Small intestine (tissue), 7 donors: ENCODE measurements at regions not wholly inside any gene's neighbourhood (a gene's known extent, or its start where the extent isn't known, plus 50 kb on each side); places are given as distances from the start of the nearest gene placed in this dataset.

Source experiments
- DNase-seq, 2 donors: peaks; one replicate each; pipeline versions ENCODE4 v3.0.0 to v3.0.0-alpha.2; 2013
- FAIRE-seq: peaks from 2 replicates; lab custom pipeline; 2012; peaks lifted over from hg19 to GRCh38; lab: Jason Lieb, UNC
- H3K27ac ChIP-seq, 3 donors: one replicate each; pipeline ENCODE4 v1.5.1; 2013; ENCODE audit warnings: low read length in 2 of 3, mild to moderate bottlenecking in 2 of 3, control low read depth in 1 of 3, inconsistent platforms in 1 of 3, low read depth in 1 of 3, moderate library complexity in 1 of 3
- H3K27me3 ChIP-seq, 3 donors: one replicate each; pipeline ENCODE4 v1.6.1; 2013; ENCODE audit warnings: low read length in 3 of 3, inconsistent platforms in 1 of 3; ENCODE audit not compliant: control insufficient read depth in 3 of 3, insufficient read depth in 3 of 3
- H3K36me3 ChIP-seq, 3 donors: one replicate each; pipeline ENCODE4 v1.6.1; 2013; ENCODE audit warnings: low read length in 3 of 3, inconsistent platforms in 1 of 3, low read depth in 1 of 3, mild to moderate bottlenecking in 1 of 3, moderate library complexity in 1 of 3; ENCODE audit not compliant: control insufficient read depth in 3 of 3, insufficient read depth in 2 of 3
- H3K4me1 ChIP-seq, 3 donors: one replicate each; pipeline ENCODE4 v1.6.1; 2013; ENCODE audit warnings: low read length in 2 of 3, inconsistent platforms in 1 of 3, low read depth in 1 of 3, mild to moderate bottlenecking in 1 of 3, moderate library complexity in 1 of 3; ENCODE audit not compliant: control insufficient read depth in 3 of 3, insufficient read depth in 2 of 3
- H3K4me3 ChIP-seq, 3 donors: one replicate each; pipeline ENCODE4 v1.5.1; 2013; ENCODE audit warnings: low read length in 3 of 3, control low read depth in 1 of 3, inconsistent platforms in 1 of 3, low read depth in 1 of 3, mild to moderate bottlenecking in 1 of 3, moderate library complexity in 1 of 3
- H3K9me3 ChIP-seq, 2 donors: one replicate each; pipeline ENCODE4 v1.6.1; 2013; ENCODE audit warnings: low read depth in 1 of 2, low read length in 1 of 2; ENCODE audit not compliant: control insufficient read depth in 2 of 2, insufficient read depth in 1 of 2
- WGBS, 3 donors: extraction: QIAGEN DNeasy Blood & Tissue Kit; methylation state at CpG; one replicate each; pipeline ENCODE4 v1.1.7; 2013; 5-methylcytosine and 5-hydroxymethylcytosine counted together
- donor health status: healthy with polysubstance abuse.
- donor health status: control.
- donor health status: control.
- donor health status: Bipolar disorder and iron deficiency.
- donor health status: healthy.

- Histone ChIP-seq H3K27ac (no peak overlapping the region), H3K36me3 (no peaks in the 10 kb centered on the region), H3K4me1 (no peaks in the 10 kb centered on the region), H3K27me3 (no peaks in the 10 kb centered on the region), H3K9me3 (no peaks in the 10 kb centered on the region), H3K4me3 (no peak overlapping the region)
- WGBS, 3 donors: 41 to 57% (median 51%) methylated on average over 3 of the region's 3 CpGs
- DNase-seq: no peak
- FAIRE-seq: no peak
These were observed 74.4 kb upstream of the TMEM132E start for GRCh38 chr17:34504814-34505484.

GRCh38 chr17:34503528-34504195, 75.7 kb upstream of the TMEM132E start:
- Histone ChIP-seq H3K4me1 (no peaks in the 10 kb centered on the region), H3K27me3 (no peaks in the 10 kb centered on the region), H3K4me3 (no peak overlapping the region), H3K9me3 (no peaks in the 10 kb centered on the region), H3K36me3 (no peaks in the 10 kb centered on the region), H3K27ac (no peak overlapping the region)
- FAIRE-seq (no peak), DNase-seq (peak in 1 of 2 donors; percentile 18)
- WGBS, 3 donors: 52 to 56% (median 55%) methylated on average over 9 to 10 of the region's 10 CpGs

GRCh38 chr17:34502426-34502825, 77.0 kb upstream of the TMEM132E start:
- no peak for DNase-seq
- no peaks in the 10 kb centered on the region for H3K27me3 ChIP-seq
- no peaks in the 10 kb centered on the region for H3K9me3 ChIP-seq
- 50 to 64% (median 58%) methylated on average over 4 of the region's 4 CpGs for WGBS, 3 donors
- H3K4me3 ChIP-seq: no peak overlapping the region
- H3K27ac ChIP-seq: no peak overlapping the region
- no peaks in the 10 kb centered on the region for H3K36me3 ChIP-seq
- H3K4me1 ChIP-seq: no peaks in the 10 kb centered on the region
- FAIRE-seq: no peak

GRCh38 chr17:34499576-34499975, 79.8 kb upstream of the TMEM132E start:
- Histone ChIP-seq H3K36me3 (no peaks in the 10 kb centered on the region), H3K9me3 (no peaks in the 10 kb centered on the region), H3K4me1 (no peaks in the 10 kb centered on the region), H3K27me3 (no peaks in the 10 kb centered on the region), H3K27ac (no peak overlapping the region), H3K4me3 (no peak overlapping the region)
- DNase-seq (peak; percentile 23 to 38), FAIRE-seq (no peak)
- WGBS, 3 donors: 0 to 6% (median 3%) methylated on average over 1 of the region's 1 CpG

- FAIRE-seq (no peak), DNase-seq (peak in 1 of 2 donors; percentile 2)
- H3K27me3 ChIP-seq: peaks cover 0 to 2% (median 0%) of the 10 kb centered on the region in 3 donors
- no peaks in the 10 kb centered on the region for H3K9me3 ChIP-seq
- H3K4me3 ChIP-seq: no peak overlapping the region
- no peaks in the 10 kb centered on the region for H3K36me3 ChIP-seq
- WGBS, 3 donors: 41 to 69% (median 58%) methylated on average over 3 of the region's 3 CpGs
- H3K4me1 ChIP-seq: no peaks in the 10 kb centered on the region
- no peak overlapping the region for H3K27ac ChIP-seq
These were observed 85.5 kb upstream of the TMEM132E start for GRCh38 chr17:34493917-34494316.

- H3K4me3 ChIP-seq: no peak overlapping the region
- DNase-seq (no peak), FAIRE-seq (no peak)
- H3K4me1 ChIP-seq: no peaks in the 10 kb centered on the region
- no peaks in the 10 kb centered on the region for H3K36me3 ChIP-seq
- no peaks in the 10 kb centered on the region for H3K9me3 ChIP-seq
- no peak overlapping the region for H3K27ac ChIP-seq
- H3K27me3 ChIP-seq: peaks cover 0 to 4% (median 0%) of the 10 kb centered on the region in 3 donors
- 19 to 30% (median 20%) methylated on average over 12 of the region's 12 CpGs for WGBS, 3 donors
These were observed 91.8 kb upstream of the TMEM132E start for GRCh38 chr17:34487626-34488025.

GRCh38 chr17:34486761-34487160, 92.6 kb upstream of the TMEM132E start:
- Histone ChIP-seq H3K4me3 (no peak overlapping the region), H3K9me3 (no peaks in the 10 kb centered on the region), H3K27ac (no peak overlapping the region), H3K4me1 (no peaks in the 10 kb centered on the region), H3K36me3 (no peaks in the 10 kb centered on the region), H3K27me3 (peaks cover 0 to 4% (median 0%) of the 10 kb centered on the region in 3 donors)
- 58 to 64% (median 61%) methylated on average over 8 of the region's 8 CpGs for WGBS, 3 donors
- FAIRE-seq (no peak), DNase-seq (no peak)

DNA sequence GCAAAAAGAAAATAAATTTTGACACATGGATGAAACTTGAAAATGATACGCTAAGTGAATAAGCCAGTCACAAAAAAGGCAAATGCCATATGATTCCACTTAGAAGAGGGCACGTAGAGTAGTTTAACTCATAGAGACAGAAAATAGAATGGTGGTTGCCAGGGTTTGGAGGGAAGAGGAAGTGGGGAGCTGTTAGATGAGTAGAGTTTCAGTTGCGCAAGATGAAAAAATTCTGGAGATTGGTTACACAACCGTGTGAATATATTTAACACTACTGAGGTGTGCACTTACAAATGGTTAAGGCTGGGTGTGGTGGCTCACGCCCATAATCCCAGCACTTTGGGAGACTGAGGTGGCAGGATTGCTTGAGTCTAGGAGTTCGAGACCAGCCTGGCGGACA, 93.4 kb upstream of the TMEM132E start:
- Histone ChIP-seq H3K9me3 (no peaks in the 10 kb centered on the region), H3K36me3 (no peaks in the 10 kb centered on the region), H3K4me3 (no peak overlapping the region), H3K27ac (no peak overlapping the region), H3K27me3 (peaks cover 0 to 4% (median 0%) of the 10 kb centered on the region in 3 donors), H3K4me1 (no peaks in the 10 kb centered on the region)
- WGBS, 3 donors: 53 to 67% (median 67%) methylated on average over 7 of the region's 7 CpGs
- FAIRE-seq (no peak), DNase-seq (no peak)
